ENCODE measurements at regions not wholly inside any gene's neighbourhood (a gene's known extent, or its start where the extent isn't known, plus 50 kb on each side); places are given as distances from the start of the nearest gene placed in this dataset.

- no peaks in the 10 kb centered on the region for H3K4me1 ChIP-seq (ENCODE audit: insufficient read depth, low read length)
- Mint-ChIP-seq H3K36me3 (no peaks in the 10 kb centered on the region), H3K9me3 (peaks cover 0 to 33% (median 7%) of the 10 kb centered on the region in 8 donors), H3K4me3 (no peak overlapping the region), H3K4me1 (no peaks in the 10 kb centered on the region), H3K27ac (no peak overlapping the region), H3K27me3 (peaks cover 0 to 1% of the 10 kb centered on the region in 2 donors)
- H3K4me3 ChIP-seq (ENCODE audit: low read length in 2 of 2): no peak overlapping the region
- H3K27me3 ChIP-seq (ENCODE audit: insufficient read depth, low read length): no peaks in the 10 kb centered on the region
- CTCF ChIA-PET (ENCODE audit: partially characterized antibody): no interaction called here
- intact Hi-C loops (cut with micrococcal nuclease): no loop called here
- no peaks in the 10 kb centered on the region for H3K9me3 ChIP-seq (ENCODE audit: control insufficient read depth in 1 of 2, low read length in 2 of 2)
- POLR2A ChIA-PET (ENCODE audit: partially characterized antibody): no interaction called here
- no peak overlapping the region for H3K27ac ChIP-seq (ENCODE audit: low read depth, low read length)
- DNase-seq: no peak
- no peaks in the 10 kb centered on the region for H3K36me3 ChIP-seq (ENCODE audit: insufficient read depth, low read length)
Observed at GRCh38 chr1:68551459-68551858, 54.6 kb upstream of the DEPDC1 start.

- POLR2A ChIA-PET (ENCODE audit: partially characterized antibody): no interaction called here
- Mint-ChIP-seq H3K27ac (no peak overlapping the region), H3K9me3 (peaks cover 0 to 26% (median 8%) of the 10 kb centered on the region in 8 donors), H3K36me3 (no peaks in the 10 kb centered on the region), H3K4me3 (no peak overlapping the region), H3K4me1 (no peaks in the 10 kb centered on the region), H3K27me3 (peaks cover 0 to 2% of the 10 kb centered on the region in 2 donors)
- DNase-seq: no peak
- Histone ChIP-seq H3K27me3 (ENCODE audit: insufficient read depth, low read length) (no peaks in the 10 kb centered on the region), H3K36me3 (ENCODE audit: insufficient read depth, low read length) (no peaks in the 10 kb centered on the region), H3K9me3 (ENCODE audit: control insufficient read depth in 1 of 2, low read length in 2 of 2) (no peaks in the 10 kb centered on the region), H3K27ac (ENCODE audit: low read depth, low read length) (no peak overlapping the region), H3K4me3 (ENCODE audit: low read length in 2 of 2) (no peak overlapping the region), H3K4me1 (ENCODE audit: insufficient read depth, low read length) (no peaks in the 10 kb centered on the region)
- intact Hi-C loops (cut with micrococcal nuclease): no loop called here
- CTCF ChIA-PET (ENCODE audit: partially characterized antibody): no interaction called here
Observed at GRCh38 chr1:68558321-68559026, 61.6 kb upstream of the DEPDC1 start.

- Mint-ChIP-seq H3K27me3 (peaks cover 0 to 2% of the 10 kb centered on the region in 2 donors), H3K9me3 (peaks cover 0 to 9% (median 3%) of the 10 kb centered on the region in 8 donors), H3K36me3 (no peaks in the 10 kb centered on the region), H3K27ac (no peak overlapping the region), H3K4me1 (no peaks in the 10 kb centered on the region), H3K4me3 (no peak overlapping the region)
- no peak overlapping the region for H3K27ac ChIP-seq (ENCODE audit: low read depth, low read length)
- no peak for DNase-seq
- H3K9me3 ChIP-seq (ENCODE audit: control insufficient read depth in 1 of 2, low read length in 2 of 2): no peaks in the 10 kb centered on the region
- POLR2A ChIA-PET (ENCODE audit: partially characterized antibody): no interaction called here
- no peaks in the 10 kb centered on the region for H3K27me3 ChIP-seq (ENCODE audit: insufficient read depth, low read length)
- no peaks in the 10 kb centered on the region for H3K4me1 ChIP-seq (ENCODE audit: insufficient read depth, low read length)
- intact Hi-C loops (cut with micrococcal nuclease): no loop called here
- H3K4me3 ChIP-seq (ENCODE audit: low read length in 2 of 2): no peak overlapping the region
- no peaks in the 10 kb centered on the region for H3K36me3 ChIP-seq (ENCODE audit: insufficient read depth, low read length)
- CTCF ChIA-PET (ENCODE audit: partially characterized antibody): no interaction called here
Observed at GRCh38 chr1:68565923-68566322, 69.0 kb upstream of the DEPDC1 start.

GRCh38 chr1:68570871-68571270 is 74.0 kb upstream of the DEPDC1 start:
- H3K9me3 ChIP-seq (ENCODE audit: control insufficient read depth in 1 of 2, low read length in 2 of 2): no peaks in the 10 kb centered on the region
- H3K4me1 Mint-ChIP-seq: no peaks in the 10 kb centered on the region
- no peaks in the 10 kb centered on the region for H3K36me3 ChIP-seq (ENCODE audit: insufficient read depth, low read length)
- peaks cover 2% of the 10 kb centered on the region in 2 donors for H3K27me3 Mint-ChIP-seq
- no peak for DNase-seq
- no peak overlapping the region for H3K4me3 Mint-ChIP-seq
- ChIA-PET POLR2A (ENCODE audit: partially characterized antibody) (no interaction called here), CTCF (ENCODE audit: partially characterized antibody) (no interaction called here)
- peaks cover 0 to 6% (median 2%) of the 10 kb centered on the region in 8 donors for H3K9me3 Mint-ChIP-seq
- H3K27ac Mint-ChIP-seq: no peak overlapping the region
- H3K36me3 Mint-ChIP-seq: no peaks in the 10 kb centered on the region
- H3K4me1 ChIP-seq (ENCODE audit: insufficient read depth, low read length): no peaks in the 10 kb centered on the region
- H3K4me3 ChIP-seq (ENCODE audit: low read length in 2 of 2): no peak overlapping the region
- no peak overlapping the region for H3K27ac ChIP-seq (ENCODE audit: low read depth, low read length)
- no peaks in the 10 kb centered on the region for H3K27me3 ChIP-seq (ENCODE audit: insufficient read depth, low read length)
- intact Hi-C loops (cut with micrococcal nuclease): no loop called here

GRCh38 chr1:68571454-68572235 is 74.8 kb upstream of the DEPDC1 start:
- no peaks in the 10 kb centered on the region for H3K36me3 Mint-ChIP-seq
- Histone ChIP-seq H3K27me3 (ENCODE audit: insufficient read depth, low read length) (no peaks in the 10 kb centered on the region), H3K4me1 (ENCODE audit: insufficient read depth, low read length) (no peaks in the 10 kb centered on the region), H3K4me3 (ENCODE audit: low read length in 2 of 2) (no peak overlapping the region), H3K36me3 (ENCODE audit: insufficient read depth, low read length) (no peaks in the 10 kb centered on the region), H3K27ac (ENCODE audit: low read depth, low read length) (no peak overlapping the region), H3K9me3 (ENCODE audit: control insufficient read depth in 1 of 2, low read length in 2 of 2) (no peaks in the 10 kb centered on the region)
- no peak overlapping the region for H3K27ac Mint-ChIP-seq
- DNase-seq: no peak
- no peak overlapping the region for H3K4me3 Mint-ChIP-seq
- no peaks in the 10 kb centered on the region for H3K4me1 Mint-ChIP-seq
- intact Hi-C loops (cut with micrococcal nuclease): no loop called here
- H3K27me3 Mint-ChIP-seq: peaks cover 2% of the 10 kb centered on the region in 2 donors
- H3K9me3 Mint-ChIP-seq: peaks cover 0 to 6% (median 3%) of the 10 kb centered on the region in 8 donors
- ChIA-PET CTCF (ENCODE audit: partially characterized antibody) (interaction anchor here (1.2 kb wide), 1 partner anchor 11 kb away, joined by 3 read pairs; no protein-coding TSS in a partner anchor), POLR2A (ENCODE audit: partially characterized antibody) (no interaction called here)

- no peaks in the 10 kb centered on the region for H3K4me1 ChIP-seq (ENCODE audit: insufficient read depth, low read length)
- intact Hi-C loops (cut with micrococcal nuclease): no loop called here
- Mint-ChIP-seq H3K27me3 (no peaks in the 10 kb centered on the region), H3K4me3 (no peak overlapping the region), H3K9me3 (peaks cover 2 to 16% (median 10%) of the 10 kb centered on the region in 8 donors), H3K4me1 (no peaks in the 10 kb centered on the region), H3K27ac (no peak overlapping the region), H3K36me3 (no peaks in the 10 kb centered on the region)
- no peaks in the 10 kb centered on the region for H3K27me3 ChIP-seq (ENCODE audit: insufficient read depth, low read length)
- no peak for DNase-seq
- POLR2A ChIA-PET (ENCODE audit: partially characterized antibody): no interaction called here
- CTCF ChIA-PET (ENCODE audit: partially characterized antibody): no interaction called here
- no peaks in the 10 kb centered on the region for H3K36me3 ChIP-seq (ENCODE audit: insufficient read depth, low read length)
- no peak overlapping the region for H3K27ac ChIP-seq (ENCODE audit: low read depth, low read length)
- no peak overlapping the region for H3K4me3 ChIP-seq (ENCODE audit: low read length in 2 of 2)
- H3K9me3 ChIP-seq (ENCODE audit: control insufficient read depth in 1 of 2, low read length in 2 of 2): no peaks in the 10 kb centered on the region
Observed at GRCh38 chr1:68585351-68585750, 88.5 kb upstream of the DEPDC1 start.

GRCh38 chr1:68586766-68587165 is 89.9 kb upstream of the DEPDC1 start:
- DNase-seq: no peak
- POLR2A ChIA-PET (ENCODE audit: partially characterized antibody): no interaction called here
- no peaks in the 10 kb centered on the region for H3K36me3 ChIP-seq (ENCODE audit: insufficient read depth, low read length)
- Mint-ChIP-seq H3K4me1 (no peaks in the 10 kb centered on the region), H3K27ac (no peak overlapping the region), H3K27me3 (no peaks in the 10 kb centered on the region), H3K4me3 (no peak overlapping the region), H3K36me3 (no peaks in the 10 kb centered on the region), H3K9me3 (peaks cover 2 to 16% (median 10%) of the 10 kb centered on the region in 8 donors)
- H3K4me3 ChIP-seq (ENCODE audit: low read length in 2 of 2): no peak overlapping the region
- intact Hi-C loops (cut with micrococcal nuclease): no loop called here
- no peak overlapping the region for H3K27ac ChIP-seq (ENCODE audit: low read depth, low read length)
- CTCF ChIA-PET (ENCODE audit: partially characterized antibody): no interaction called here
- no peaks in the 10 kb centered on the region for H3K27me3 ChIP-seq (ENCODE audit: insufficient read depth, low read length)
- no peaks in the 10 kb centered on the region for H3K9me3 ChIP-seq (ENCODE audit: control insufficient read depth in 1 of 2, low read length in 2 of 2)
- no peaks in the 10 kb centered on the region for H3K4me1 ChIP-seq (ENCODE audit: insufficient read depth, low read length)

All from CD4-positive, alpha-beta memory T cell (primary cell).